Neural progenitor cell (in vitro differentiated cells): ENCODE measurements at regions not wholly inside any gene's neighbourhood (a gene's known extent, or its start where the extent isn't known, plus 50 kb on each side); places are given as distances from the start of the nearest gene placed in this dataset.

Source experiments
- DNase-seq: peaks from one replicate; pipeline ENCODE4 v3.0.0-alpha.2; 2016; ENCODE audit warnings: low spot score
- H2AFZ ChIP-seq: fragments of 200-600 bp; sonication (generic); replicated peaks from 2 replicates; pipeline ENCODE4 v1.6.1; 2016; ENCODE audit warnings: antibody characterized with exemption
- H3F3A ChIP-seq: fragments of 200-600 bp; sonication (generic); 2 replicates; pipeline ENCODE4 v1.6.1; 2016; ENCODE audit warnings: antibody characterized with exemption, low read depth
- H3K27ac ChIP-seq: fragments of 200-600 bp; sonication (generic); 2 replicates; pipeline ENCODE4 v1.5.1; 2016; ENCODE audit warnings: mild to moderate bottlenecking
- H3K27me3 ChIP-seq: fragments of 200-600 bp; sonication (generic); 2 replicates; pipeline ENCODE4 v1.6.1; 2016; ENCODE audit warnings: mild to moderate bottlenecking, moderate library complexity
- H3K36me3 ChIP-seq: fragments of 200-600 bp; sonication (generic); 2 replicates; pipeline ENCODE4 v1.5.1; 2016
- H3K4me1 ChIP-seq: fragments of 200-600 bp; sonication (generic); 2 replicates; pipeline ENCODE4 v1.6.1; 2016; ENCODE audit warnings: mixed run types
- H3K4me2 ChIP-seq: fragments of 200-600 bp; sonication (generic); 2 replicates; pipeline ENCODE4 v1.6.1; 2016
- H3K4me3 ChIP-seq: fragments of 200-600 bp; sonication (generic); 2 replicates; pipeline ENCODE4 v1.5.1; 2016
- H3K79me2 ChIP-seq: fragments of 200-600 bp; sonication (generic); 2 replicates; pipeline ENCODE4 v1.6.1; 2016; ENCODE audit warnings: low read depth
- H3K9ac ChIP-seq: fragments of 200-600 bp; sonication (generic); 2 replicates; pipeline ENCODE4 v1.6.1; 2016
- H3K9me3 ChIP-seq: fragments of 200-600 bp; sonication (generic); 2 replicates; pipeline ENCODE4 v1.5.1; 2016; ENCODE audit warnings: low read depth
- H4K20me1 ChIP-seq: fragments of 200-600 bp; sonication (generic); 2 replicates; pipeline ENCODE4 v1.6.1; 2016; ENCODE audit warnings: low read depth
- H3K27ac Mint-ChIP-seq: 3 replicates; pipeline ENCODE4 v1.8.0; 2021; ENCODE audit warnings: mixed read lengths
- H3K27me3 Mint-ChIP-seq: 2 replicates; pipeline ENCODE4 v1.8.0; 2022; ENCODE audit warnings: low read depth, mild to moderate bottlenecking, inconsistent platforms, moderate library complexity, mixed read lengths; ENCODE audit not compliant: insufficient read depth
- H3K36me3 Mint-ChIP-seq: 3 replicates; pipeline ENCODE4 v1.8.0; 2021; ENCODE audit warnings: mixed read lengths
- H3K4me1 Mint-ChIP-seq: 3 replicates; pipeline ENCODE4 v1.8.0; 2021; ENCODE audit warnings: mixed read lengths
- H3K4me3 Mint-ChIP-seq: 3 replicates; pipeline ENCODE4 v1.8.0; 2021; ENCODE audit warnings: mild to moderate bottlenecking, moderate library complexity, mixed read lengths
- H3K9me3 Mint-ChIP-seq: 3 replicates; pipeline ENCODE4 v1.8.0; 2020; ENCODE audit warnings: mixed read lengths
- EZH2 ChIP-seq: fragments of 200-600 bp; sonication (generic); IDR thresholded peaks from 2 replicates; pipeline ENCODE4 v1.6.1; 2017; ENCODE audit warnings: antibody characterized with exemption, mild to moderate bottlenecking, moderate library complexity
- EZH2phosphoT487 ChIP-seq: fragments of 200-600 bp; sonication (generic); IDR thresholded peaks from 2 replicates; pipeline ENCODE4 v1.6.1; 2017; ENCODE audit warnings: antibody characterized with exemption
- TF ChIP-seq, protein P1 (sequence below): fragments of 200-600 bp; sonication (generic); IDR thresholded peaks from 2 replicates; pipeline ENCODE4 v1.5.1; 2017; ENCODE audit warnings: antibody characterized with exemption, mild to moderate bottlenecking

DNA sequence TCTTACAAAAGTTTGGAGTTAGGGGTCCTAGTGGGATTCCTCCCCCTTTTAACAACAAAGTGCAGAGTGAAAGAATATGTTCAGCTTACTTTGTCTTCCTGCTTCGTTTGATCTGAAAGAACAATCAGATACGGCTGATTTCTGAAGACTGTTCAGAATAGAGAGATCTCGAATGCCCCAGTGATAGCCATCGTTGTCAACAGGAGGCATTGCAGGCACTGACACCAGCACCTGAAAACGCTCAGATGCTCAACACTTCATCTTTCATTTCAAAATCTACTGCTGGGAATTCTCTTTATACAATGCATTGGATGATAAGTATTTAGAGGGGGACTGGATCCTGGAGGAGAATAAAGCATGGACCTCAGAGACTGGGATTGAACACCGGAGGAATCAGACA lies 186.3 kb upstream of the TENM3 start:
- Mint-ChIP-seq H3K4me1 (peaks cover 24% of the 10 kb centered on the region), H3K27ac (peak overlapping the region; percentile 88), H3K27me3 (peaks cover 6% of the 10 kb centered on the region), H3K9me3 (peaks cover 19% of the 10 kb centered on the region), H3K4me3 (no peak overlapping the region), H3K36me3 (peaks cover 13% of the 10 kb centered on the region)
- no peak overlapping the region for H3K9ac ChIP-seq
- TF ChIP-seq EZH2phosphoT487: no peak
- TF ChIP-seq, protein P1, sequence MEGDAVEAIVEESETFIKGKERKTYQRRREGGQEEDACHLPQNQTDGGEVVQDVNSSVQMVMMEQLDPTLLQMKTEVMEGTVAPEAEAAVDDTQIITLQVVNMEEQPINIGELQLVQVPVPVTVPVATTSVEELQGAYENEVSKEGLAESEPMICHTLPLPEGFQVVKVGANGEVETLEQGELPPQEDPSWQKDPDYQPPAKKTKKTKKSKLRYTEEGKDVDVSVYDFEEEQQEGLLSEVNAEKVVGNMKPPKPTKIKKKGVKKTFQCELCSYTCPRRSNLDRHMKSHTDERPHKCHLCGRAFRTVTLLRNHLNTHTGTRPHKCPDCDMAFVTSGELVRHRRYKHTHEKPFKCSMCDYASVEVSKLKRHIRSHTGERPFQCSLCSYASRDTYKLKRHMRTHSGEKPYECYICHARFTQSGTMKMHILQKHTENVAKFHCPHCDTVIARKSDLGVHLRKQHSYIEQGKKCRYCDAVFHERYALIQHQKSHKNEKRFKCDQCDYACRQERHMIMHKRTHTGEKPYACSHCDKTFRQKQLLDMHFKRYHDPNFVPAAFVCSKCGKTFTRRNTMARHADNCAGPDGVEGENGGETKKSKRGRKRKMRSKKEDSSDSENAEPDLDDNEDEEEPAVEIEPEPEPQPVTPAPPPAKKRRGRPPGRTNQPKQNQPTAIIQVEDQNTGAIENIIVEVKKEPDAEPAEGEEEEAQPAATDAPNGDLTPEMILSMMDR: no peak
- H4K20me1 ChIP-seq: no peaks in the 10 kb centered on the region
- H3K27ac ChIP-seq: no peak overlapping the region
- H2AFZ ChIP-seq: peak overlapping the region; percentile 81
- no peaks in the 10 kb centered on the region for H3F3A ChIP-seq
- H3K79me2 ChIP-seq: no peaks in the 10 kb centered on the region
- no peaks in the 10 kb centered on the region for H3K27me3 ChIP-seq
- peaks cover 9% of the 10 kb centered on the region for H3K4me1 ChIP-seq
- no peak overlapping the region for H3K4me3 ChIP-seq
- H3K9me3 ChIP-seq: no peaks in the 10 kb centered on the region
- no peak for DNase-seq
- H3K36me3 ChIP-seq: no peaks in the 10 kb centered on the region
- H3K4me2 ChIP-seq: no peak overlapping the region

DNA sequence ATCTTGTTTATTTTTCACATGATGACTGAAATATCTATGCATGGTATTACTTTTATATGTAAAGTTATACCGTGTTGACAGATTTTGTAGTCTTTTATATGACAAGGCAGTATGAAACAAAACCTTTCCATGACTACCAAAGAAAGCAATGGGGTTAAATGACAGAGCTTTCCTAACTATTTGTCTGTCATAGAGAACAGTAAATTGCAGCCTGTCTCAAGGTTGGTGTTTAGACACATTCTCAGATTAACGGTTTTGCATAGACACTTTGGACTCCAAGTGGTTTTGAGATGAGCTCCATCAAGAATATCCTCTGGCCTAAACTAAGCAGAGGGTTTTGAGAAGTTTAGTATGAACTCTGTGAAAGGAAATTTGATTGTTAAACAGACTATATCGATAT lies 180.7 kb upstream of the TENM3 start:
- peaks cover 17% of the 10 kb centered on the region for H3K4me1 Mint-ChIP-seq
- TF ChIP-seq, protein P1: no peak
- TF ChIP-seq EZH2 (no peak), EZH2phosphoT487 (no peak)
- Histone ChIP-seq H3F3A (no peaks in the 10 kb centered on the region), H3K4me3 (no peak overlapping the region), H3K79me2 (no peaks in the 10 kb centered on the region), H3K27ac (no peak overlapping the region), H3K4me2 (no peak overlapping the region), H3K9me3 (no peaks in the 10 kb centered on the region), H3K9ac (no peak overlapping the region), H3K4me1 (no peaks in the 10 kb centered on the region), H3K36me3 (no peaks in the 10 kb centered on the region), H3K27me3 (no peaks in the 10 kb centered on the region), H4K20me1 (no peaks in the 10 kb centered on the region), H2AFZ (no peak overlapping the region)
- H3K27ac Mint-ChIP-seq: no peak overlapping the region
- no peak for DNase-seq
- H3K9me3 Mint-ChIP-seq: peaks cover 38% of the 10 kb centered on the region
- H3K36me3 Mint-ChIP-seq: peaks cover 22% of the 10 kb centered on the region
- H3K27me3 Mint-ChIP-seq: peaks cover 2% of the 10 kb centered on the region
- H3K4me3 Mint-ChIP-seq: no peak overlapping the region

DNA sequence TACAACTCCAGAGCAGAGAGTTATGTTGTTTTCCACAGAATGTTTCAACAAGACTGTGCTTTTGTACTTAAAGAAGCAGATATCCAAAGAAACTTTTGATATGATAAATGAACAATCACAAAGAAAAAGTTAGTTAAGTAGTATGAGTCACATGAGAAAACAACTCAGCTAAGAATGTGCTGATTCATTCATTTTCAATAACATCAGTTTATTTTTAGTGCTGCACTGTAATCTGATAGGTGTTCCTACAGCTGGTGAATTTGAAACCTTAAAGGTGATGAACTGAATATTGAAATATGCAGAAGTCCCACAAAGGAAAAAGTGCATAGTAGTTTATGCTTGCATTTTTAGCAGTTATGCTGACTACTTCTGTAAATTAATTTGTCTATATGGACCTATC lies 180.3 kb upstream of the TENM3 start:
- H2AFZ ChIP-seq: no peak overlapping the region
- H3K9me3 ChIP-seq: no peaks in the 10 kb centered on the region
- no peak overlapping the region for H3K4me2 ChIP-seq
- no peak overlapping the region for H3K4me3 ChIP-seq
- Mint-ChIP-seq H3K27me3 (no peaks in the 10 kb centered on the region), H3K9me3 (peaks cover 38% of the 10 kb centered on the region), H3K36me3 (peaks cover 22% of the 10 kb centered on the region), H3K27ac (no peak overlapping the region), H3K4me3 (no peak overlapping the region), H3K4me1 (peaks cover 18% of the 10 kb centered on the region)
- TF ChIP-seq, protein P1: no peak
- TF ChIP-seq EZH2 (no peak), EZH2phosphoT487 (no peak)
- no peaks in the 10 kb centered on the region for H3K27me3 ChIP-seq
- H4K20me1 ChIP-seq: no peaks in the 10 kb centered on the region
- no peak overlapping the region for H3K9ac ChIP-seq
- no peak for DNase-seq
- no peaks in the 10 kb centered on the region for H3K36me3 ChIP-seq
- H3F3A ChIP-seq: no peaks in the 10 kb centered on the region
- no peaks in the 10 kb centered on the region for H3K4me1 ChIP-seq
- H3K27ac ChIP-seq: no peak overlapping the region
- no peaks in the 10 kb centered on the region for H3K79me2 ChIP-seq

DNA sequence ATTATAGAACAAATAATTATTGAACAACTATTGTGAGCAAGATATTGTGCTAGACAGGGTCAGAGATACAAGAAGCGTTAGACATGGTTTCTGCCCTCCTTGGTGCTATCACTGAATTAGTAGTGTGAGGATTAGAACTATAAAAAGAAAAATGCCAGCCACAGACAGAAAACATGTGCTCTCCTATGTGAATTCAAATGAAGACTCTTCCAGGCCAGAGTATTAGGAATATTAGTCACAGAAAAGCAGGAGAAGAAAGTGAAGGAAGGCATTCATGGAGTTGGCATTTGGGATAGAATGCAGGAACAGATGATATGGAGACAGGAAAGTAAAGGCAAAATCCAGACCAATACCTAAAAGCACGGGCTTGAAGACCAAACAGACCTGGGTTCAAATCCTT lies 179.6 kb upstream of the TENM3 start:
- no peak for DNase-seq
- TF ChIP-seq, protein P1: no peak
- no peak for TF ChIP-seq EZH2
- TF ChIP-seq EZH2phosphoT487: no peak
- Histone ChIP-seq H3K27me3 (no peaks in the 10 kb centered on the region), H3K4me1 (peaks cover 3% of the 10 kb centered on the region), H3K36me3 (no peaks in the 10 kb centered on the region), H3K27ac (no peak overlapping the region), H4K20me1 (no peaks in the 10 kb centered on the region), H3K9me3 (no peaks in the 10 kb centered on the region), H2AFZ (no peak overlapping the region), H3F3A (no peaks in the 10 kb centered on the region), H3K4me3 (no peak overlapping the region), H3K79me2 (no peaks in the 10 kb centered on the region), H3K9ac (no peak overlapping the region), H3K4me2 (no peak overlapping the region)
- H3K36me3 Mint-ChIP-seq: peaks cover 22% of the 10 kb centered on the region
- peaks cover 38% of the 10 kb centered on the region for H3K9me3 Mint-ChIP-seq
- H3K27ac Mint-ChIP-seq: no peak overlapping the region
- no peaks in the 10 kb centered on the region for H3K27me3 Mint-ChIP-seq
- H3K4me3 Mint-ChIP-seq: no peak overlapping the region
- peaks cover 19% of the 10 kb centered on the region for H3K4me1 Mint-ChIP-seq
